ENCODE measurements at regions not wholly inside any gene's neighbourhood (a gene's known extent, or its start where the extent isn't known, plus 50 kb on each side); places are given as distances from the start of the nearest gene placed in this dataset.
A peak's percentile ranks its signal among the peaks of the same experiment; 100 is the strongest.

GRCh38 chr1:216929870-216930582 lies 206.8 kb upstream of the ESRRG start:
- no peak overlapping the region for H3K27ac ChIP-seq (ENCODE audit: low read length)
- CTCF ChIA-PET: interaction anchor here in 1 of 2 donors (0.7 kb wide), 1 partner anchor 828 kb away, joined by 3 read pairs; no protein-coding TSS in a partner anchor
- H3K9me3 ChIP-seq: no peaks in the 10 kb centered on the region
- Mint-ChIP-seq H3K9me3 (peaks cover 0 to 7% (median 4%) of the 10 kb centered on the region in 3 donors), H3K27me3 (no peaks in the 10 kb centered on the region), H3K27ac (no peak overlapping the region), H3K36me3 (no peaks in the 10 kb centered on the region), H3K4me3 (no peak overlapping the region), H3K4me1 (no peaks in the 10 kb centered on the region)
- H3K4me1 ChIP-seq (ENCODE audit: control insufficient read depth in 1 of 2, extremely low read depth in 1 of 2, insufficient read depth in 2 of 2, low read length in 2 of 2): no peaks in the 10 kb centered on the region
- no peaks in the 10 kb centered on the region for H3K36me3 ChIP-seq (ENCODE audit: control insufficient read depth in 2 of 2, extremely low read depth in 1 of 2, insufficient read depth in 1 of 2, low read length in 1 of 2)
- no peak for DNase-seq
- no peak for ATAC-seq (replicated peaks in 1 of 4)
- 88% methylated on average over 1 of the region's 2 CpGs for WGBS (ENCODE audit: insufficient coverage)
- H3K4me3 ChIP-seq (ENCODE audit: control insufficient read depth in 1 of 2, extremely low read depth in 1 of 2, low read length in 1 of 2): no peak overlapping the region
- POLR2A ChIA-PET: no interaction called here
- H3K27me3 ChIP-seq (replicated peaks in 1 of 2; ENCODE audit: control insufficient read depth in 2 of 2, extremely low read depth in 1 of 2, insufficient read depth in 2 of 2, low read length in 1 of 2): no peaks in the 10 kb centered on the region

GRCh38 chr1:216927633-216928032 lies 204.4 kb upstream of the ESRRG start:
- Histone ChIP-seq H3K36me3 (ENCODE audit: control insufficient read depth in 2 of 2, extremely low read depth in 1 of 2, insufficient read depth in 1 of 2, low read length in 1 of 2) (no peaks in the 10 kb centered on the region), H3K27me3 (replicated peaks in 1 of 2; ENCODE audit: control insufficient read depth in 2 of 2, extremely low read depth in 1 of 2, insufficient read depth in 2 of 2, low read length in 1 of 2) (no peaks in the 10 kb centered on the region), H3K27ac (ENCODE audit: low read length) (no peak overlapping the region), H3K4me3 (ENCODE audit: control insufficient read depth in 1 of 2, extremely low read depth in 1 of 2, low read length in 1 of 2) (no peak overlapping the region), H3K4me1 (ENCODE audit: control insufficient read depth in 1 of 2, extremely low read depth in 1 of 2, insufficient read depth in 2 of 2, low read length in 2 of 2) (no peaks in the 10 kb centered on the region), H3K9me3 (no peaks in the 10 kb centered on the region)
- Mint-ChIP-seq H3K4me1 (no peaks in the 10 kb centered on the region), H3K36me3 (no peaks in the 10 kb centered on the region), H3K27ac (no peak overlapping the region), H3K4me3 (no peak overlapping the region), H3K9me3 (peaks cover 0 to 3% (median 0%) of the 10 kb centered on the region in 3 donors), H3K27me3 (no peaks in the 10 kb centered on the region)
- CTCF ChIA-PET: no interaction called here
- 89% methylated on average over 5 of the region's 6 CpGs for WGBS (ENCODE audit: insufficient coverage)
- DNase-seq (no peak), ATAC-seq (replicated peaks in 1 of 4) (no peak)
- POLR2A ChIA-PET: no interaction called here

GRCh38 chr1:216926720-216927510 lies 203.7 kb upstream of the ESRRG start:
- no peak for ATAC-seq (replicated peaks in 1 of 4)

GRCh38 chr1:216925962-216926625 lies 202.9 kb upstream of the ESRRG start:
- Mint-ChIP-seq H3K36me3 (no peaks in the 10 kb centered on the region), H3K27me3 (no peaks in the 10 kb centered on the region), H3K4me1 (no peaks in the 10 kb centered on the region), H3K9me3 (peaks cover 0 to 7% (median 0%) of the 10 kb centered on the region in 3 donors), H3K27ac (no peak overlapping the region), H3K4me3 (no peak overlapping the region)
- Histone ChIP-seq H3K4me3 (ENCODE audit: control insufficient read depth in 1 of 2, extremely low read depth in 1 of 2, low read length in 1 of 2) (no peak overlapping the region), H3K27ac (ENCODE audit: low read length) (no peak overlapping the region), H3K9me3 (no peaks in the 10 kb centered on the region), H3K4me1 (ENCODE audit: control insufficient read depth in 1 of 2, extremely low read depth in 1 of 2, insufficient read depth in 2 of 2, low read length in 2 of 2) (no peaks in the 10 kb centered on the region), H3K27me3 (replicated peaks in 1 of 2; ENCODE audit: control insufficient read depth in 2 of 2, extremely low read depth in 1 of 2, insufficient read depth in 2 of 2, low read length in 1 of 2) (no peaks in the 10 kb centered on the region), H3K36me3 (ENCODE audit: control insufficient read depth in 2 of 2, extremely low read depth in 1 of 2, insufficient read depth in 1 of 2, low read length in 1 of 2) (no peaks in the 10 kb centered on the region)
- 49% methylated on average over 5 of the region's 7 CpGs for WGBS (ENCODE audit: insufficient coverage)
- CTCF ChIA-PET: no interaction called here
- DNase-seq (no peak), ATAC-seq (replicated peaks in 1 of 4) (no peak)
- POLR2A ChIA-PET: no interaction called here

More at GRCh38 chr1:216926720-216927510, 203.7 kb upstream of the ESRRG start:
- Histone ChIP-seq H3K27me3 (replicated peaks in 1 of 2; ENCODE audit: control insufficient read depth in 2 of 2, extremely low read depth in 1 of 2, insufficient read depth in 2 of 2, low read length in 1 of 2) (no peaks in the 10 kb centered on the region), H3K9me3 (no peaks in the 10 kb centered on the region), H3K36me3 (ENCODE audit: control insufficient read depth in 2 of 2, extremely low read depth in 1 of 2, insufficient read depth in 1 of 2, low read length in 1 of 2) (no peaks in the 10 kb centered on the region), H3K4me1 (ENCODE audit: control insufficient read depth in 1 of 2, extremely low read depth in 1 of 2, insufficient read depth in 2 of 2, low read length in 2 of 2) (no peaks in the 10 kb centered on the region), H3K4me3 (ENCODE audit: control insufficient read depth in 1 of 2, extremely low read depth in 1 of 2, low read length in 1 of 2) (no peak overlapping the region), H3K27ac (ENCODE audit: low read length) (no peak overlapping the region)
- no peaks in the 10 kb centered on the region for H3K36me3 Mint-ChIP-seq
- ChIA-PET CTCF (no interaction called here), POLR2A (no interaction called here)
- WGBS (ENCODE audit: insufficient coverage): no CpG with 5 or more reads among the region's 11 CpGs
- H3K4me3 Mint-ChIP-seq: no peak overlapping the region
- H3K9me3 Mint-ChIP-seq: peaks cover 0 to 3% (median 0%) of the 10 kb centered on the region in 3 donors
- H3K4me1 Mint-ChIP-seq: no peaks in the 10 kb centered on the region
- no peak overlapping the region for H3K27ac Mint-ChIP-seq
- H3K27me3 Mint-ChIP-seq: no peaks in the 10 kb centered on the region
- DNase-seq: no peak

GRCh38 chr1:216924732-216925131 lies 201.5 kb upstream of the ESRRG start:
- no peak overlapping the region for H3K27ac ChIP-seq (ENCODE audit: low read length)
- ATAC-seq (replicated peaks in 1 of 4) (no peak), DNase-seq (peak in 1 of 35 experiments; percentile 2)
- H3K4me1 Mint-ChIP-seq: no peaks in the 10 kb centered on the region
- no peak overlapping the region for H3K4me3 ChIP-seq (ENCODE audit: control insufficient read depth in 1 of 2, extremely low read depth in 1 of 2, low read length in 1 of 2)
- peaks cover 0 to 12% (median 0%) of the 10 kb centered on the region in 3 donors for H3K9me3 Mint-ChIP-seq
- WGBS (ENCODE audit: insufficient coverage): no CpG with 5 or more reads among the region's 4 CpGs
- H3K4me1 ChIP-seq (ENCODE audit: control insufficient read depth in 1 of 2, extremely low read depth in 1 of 2, insufficient read depth in 2 of 2, low read length in 2 of 2): no peaks in the 10 kb centered on the region
- CTCF ChIA-PET: no interaction called here
- no peak overlapping the region for H3K4me3 Mint-ChIP-seq
- no peaks in the 10 kb centered on the region for H3K27me3 Mint-ChIP-seq
- H3K36me3 ChIP-seq (ENCODE audit: control insufficient read depth in 2 of 2, extremely low read depth in 1 of 2, insufficient read depth in 1 of 2, low read length in 1 of 2): no peaks in the 10 kb centered on the region
- H3K9me3 ChIP-seq: no peaks in the 10 kb centered on the region
- no peak overlapping the region for H3K27ac Mint-ChIP-seq
- POLR2A ChIA-PET: no interaction called here
- H3K36me3 Mint-ChIP-seq: no peaks in the 10 kb centered on the region
- H3K27me3 ChIP-seq (replicated peaks in 1 of 2; ENCODE audit: control insufficient read depth in 2 of 2, extremely low read depth in 1 of 2, insufficient read depth in 2 of 2, low read length in 1 of 2): no peaks in the 10 kb centered on the region

- Mint-ChIP-seq H3K4me3 (no peak overlapping the region), H3K4me1 (no peaks in the 10 kb centered on the region), H3K36me3 (no peaks in the 10 kb centered on the region), H3K27me3 (no peaks in the 10 kb centered on the region), H3K9me3 (peaks cover 0 to 12% (median 0%) of the 10 kb centered on the region in 3 donors), H3K27ac (no peak overlapping the region)
- no peaks in the 10 kb centered on the region for H3K27me3 ChIP-seq (replicated peaks in 1 of 2; ENCODE audit: control insufficient read depth in 2 of 2, extremely low read depth in 1 of 2, insufficient read depth in 2 of 2, low read length in 1 of 2)
- POLR2A ChIA-PET: no interaction called here
- no peaks in the 10 kb centered on the region for H3K9me3 ChIP-seq
- no peaks in the 10 kb centered on the region for H3K36me3 ChIP-seq (ENCODE audit: control insufficient read depth in 2 of 2, extremely low read depth in 1 of 2, insufficient read depth in 1 of 2, low read length in 1 of 2)
- ATAC-seq (replicated peaks in 1 of 4) (no peak), DNase-seq (no peak)
- no peak overlapping the region for H3K27ac ChIP-seq (ENCODE audit: low read length)
- 96% methylated on average over 4 of the region's 5 CpGs for WGBS (ENCODE audit: insufficient coverage)
- no peak overlapping the region for H3K4me3 ChIP-seq (ENCODE audit: control insufficient read depth in 1 of 2, extremely low read depth in 1 of 2, low read length in 1 of 2)
- CTCF ChIA-PET: no interaction called here
- no peaks in the 10 kb centered on the region for H3K4me1 ChIP-seq (ENCODE audit: control insufficient read depth in 1 of 2, extremely low read depth in 1 of 2, insufficient read depth in 2 of 2, low read length in 2 of 2)
Measured at GRCh38 chr1:216923601-216924000, 200.4 kb upstream of the ESRRG start.

All from T-cell (primary cell).